GM21723 (cell line): ENCODE measurements at regions not wholly inside any gene's neighbourhood (a gene's known extent, or its start where the extent isn't known, plus 50 kb on each side); places are given as distances from the start of the nearest gene placed in this dataset.

ENCODE experiments used
- ATAC-seq: cut with Tn5 transposase; IDR thresholded peaks from one replicate; pipeline ENCODE4 v1.9.1; 2021; ENCODE audit warnings: mild to moderate bottlenecking, moderate library complexity; ENCODE audit not compliant: unreplicated experiment

GRCh38 chr16:50964491-50964890 lies 186.6 kb downstream of the SALL1 start:
- no peak for ATAC-seq

GRCh38 chr16:50961952-50962351 lies 189.1 kb downstream of the SALL1 start:
- no peak for ATAC-seq

- ATAC-seq = no peak
These were observed 190.4 kb downstream of the SALL1 start for GRCh38 chr16:50960517-50961202.

- no peak for ATAC-seq
These were observed 194.0 kb downstream of the SALL1 start for GRCh38 chr16:50957056-50957455.

- no peak for ATAC-seq
These were observed 194.4 kb downstream of the SALL1 start for GRCh38 chr16:50956637-50957036.

GRCh38 chr16:50955311-50955710 lies 195.8 kb downstream of the SALL1 start:
- no peak for ATAC-seq

- no peak for ATAC-seq
These were observed 196.6 kb downstream of the SALL1 start for GRCh38 chr16:50954469-50954868.

- no peak for ATAC-seq
These were observed 197.8 kb downstream of the SALL1 start for GRCh38 chr16:50953290-50953689.

- ATAC-seq = no peak
These were observed 200.1 kb downstream of the SALL1 start for GRCh38 chr16:50950955-50951354.

- ATAC-seq = no peak
These were observed 202.7 kb downstream of the SALL1 start for GRCh38 chr16:50948268-50948930.

GRCh38 chr16:50947826-50948225 lies 203.2 kb downstream of the SALL1 start:
- ATAC-seq = no peak

- ATAC-seq = no peak
These were observed 204.5 kb downstream of the SALL1 start for GRCh38 chr16:50946606-50947005.

GRCh38 chr16:50946098-50946497 lies 204.2 kb downstream of the CYLD start:
- no peak for ATAC-seq

GRCh38 chr16:50945171-50945570 lies 203.3 kb downstream of the CYLD start:
- no peak for ATAC-seq

GRCh38 chr16:50944436-50944835 lies 202.6 kb downstream of the CYLD start:
- no peak for ATAC-seq

GRCh38 chr16:50944033-50944432 lies 202.1 kb downstream of the CYLD start:
- no peak for ATAC-seq

GRCh38 chr16:50942143-50942542 lies 200.3 kb downstream of the CYLD start:
- ATAC-seq = no peak

- ATAC-seq = no peak
These were observed 199.8 kb downstream of the CYLD start for GRCh38 chr16:50941681-50942080.

- no peak for ATAC-seq
These were observed 198.5 kb downstream of the CYLD start for GRCh38 chr16:50940275-50940854.

GRCh38 chr16:50939356-50939755 lies 197.5 kb downstream of the CYLD start:
- no peak for ATAC-seq

GRCh38 chr16:50938932-50939331 lies 197.0 kb downstream of the CYLD start:
- ATAC-seq = no peak

- no peak for ATAC-seq
These were observed 191.4 kb downstream of the CYLD start for GRCh38 chr16:50933262-50933661.
